Islet of Langerhans (tissue), 1 donor: ENCODE measurements at regions not wholly inside any gene's neighbourhood (a gene's known extent, or its start where the extent isn't known, plus 50 kb on each side); places are given as distances from the start of the nearest gene placed in this dataset.

Experiments
- FAIRE-seq: peaks from one replicate; lab custom pipeline; 2011; peaks lifted over from hg19 to GRCh38; lab: Jason Lieb, UNC

DNA sequence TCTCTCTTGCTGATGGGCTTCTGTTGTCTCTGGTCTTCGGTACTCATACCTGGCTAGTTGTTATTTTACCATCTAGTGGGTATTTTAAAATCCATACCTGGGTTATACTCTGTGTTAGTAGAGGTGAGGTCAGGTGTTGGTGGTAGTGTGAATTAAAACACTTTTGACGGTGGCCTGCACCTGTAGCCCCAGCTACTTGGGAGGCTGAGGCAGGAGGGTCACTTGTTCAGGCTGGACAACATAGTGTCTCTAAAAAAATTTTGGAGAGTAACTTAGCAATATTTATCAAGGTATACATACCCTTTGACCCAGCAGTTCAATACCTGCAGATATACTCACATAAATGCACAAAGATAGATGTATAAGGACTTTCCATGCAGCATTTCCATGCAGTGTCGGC lies 55.4 kb downstream of the GSX1 start:
- no peak for FAIRE-seq

DNA sequence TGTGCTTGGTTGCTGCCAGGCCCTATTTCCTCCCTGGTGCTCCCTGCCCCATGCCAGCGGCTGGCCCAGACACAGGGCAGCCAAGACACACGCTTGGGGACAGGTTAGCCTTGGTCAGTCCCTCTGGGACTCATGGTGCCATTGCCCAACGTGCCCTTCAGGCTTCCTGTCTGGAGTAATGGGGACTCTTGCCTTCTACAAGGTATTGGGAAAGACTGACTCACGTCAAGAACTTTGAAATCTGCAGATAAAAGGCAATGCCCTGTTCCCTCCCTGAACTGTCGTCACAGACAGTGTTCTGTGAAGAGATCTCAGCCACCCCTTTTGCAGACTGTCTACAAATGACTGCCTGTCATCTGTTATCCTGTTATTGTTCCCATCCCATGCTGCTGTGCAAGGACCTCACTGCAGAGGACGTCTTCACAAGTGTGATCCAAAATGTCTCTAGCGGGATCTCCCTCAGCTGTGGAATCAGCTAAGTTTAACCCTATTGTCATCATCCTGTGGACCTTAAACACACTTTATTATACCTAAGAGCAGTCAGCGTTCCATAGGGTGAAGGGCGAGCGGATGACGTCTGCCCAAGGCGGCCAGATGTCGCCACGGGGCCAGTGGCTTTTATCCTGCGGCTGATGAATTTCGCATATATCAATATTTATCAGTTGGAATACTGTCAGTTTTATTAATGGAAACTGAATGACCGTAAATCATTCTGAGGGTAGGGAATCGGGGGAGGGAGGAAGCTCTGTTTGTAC lies 59.0 kb downstream of the GSX1 start:
- peak; percentile 69 for FAIRE-seq

DNA sequence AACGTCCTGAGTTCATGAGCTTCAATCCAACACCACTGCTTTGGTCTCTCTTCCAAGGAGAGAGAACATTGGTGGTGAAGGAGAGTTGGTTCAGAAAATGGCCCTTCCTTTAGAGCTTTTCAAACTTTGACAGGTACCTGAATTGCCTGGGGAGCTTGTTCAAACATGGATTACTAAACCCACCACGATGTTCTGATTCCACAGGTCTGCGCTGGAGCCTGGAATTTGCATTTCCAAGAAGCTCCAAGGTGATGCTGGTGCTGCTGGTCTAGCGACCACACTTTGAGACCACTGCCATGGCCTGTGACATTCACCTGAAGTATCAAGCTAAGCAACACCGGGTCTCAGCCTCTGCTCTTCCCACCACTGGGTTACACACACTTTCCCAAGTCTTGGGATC lies 60.2 kb downstream of the GSX1 start:
- FAIRE-seq = no peak

DNA sequence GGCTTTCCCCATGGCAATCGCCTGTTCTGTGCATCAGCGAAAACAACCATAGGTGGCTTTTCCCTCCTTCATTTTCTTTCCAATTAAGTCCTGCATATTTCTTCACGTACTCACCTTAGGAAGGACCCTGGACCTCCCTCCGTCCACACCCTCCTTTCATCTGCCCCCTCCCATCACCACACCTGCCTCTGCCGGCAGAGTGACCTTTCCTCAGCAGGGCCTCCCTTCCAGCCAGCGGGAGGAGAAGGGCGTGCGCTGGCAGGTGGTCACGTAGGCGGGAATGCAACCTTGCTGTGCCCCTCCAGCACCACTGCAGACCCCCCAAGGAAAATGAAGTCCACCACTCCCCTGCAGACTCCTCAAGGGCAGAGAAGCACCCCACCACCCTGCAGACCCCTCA lies 61.1 kb downstream of the GSX1 start:
- no peak for FAIRE-seq

DNA sequence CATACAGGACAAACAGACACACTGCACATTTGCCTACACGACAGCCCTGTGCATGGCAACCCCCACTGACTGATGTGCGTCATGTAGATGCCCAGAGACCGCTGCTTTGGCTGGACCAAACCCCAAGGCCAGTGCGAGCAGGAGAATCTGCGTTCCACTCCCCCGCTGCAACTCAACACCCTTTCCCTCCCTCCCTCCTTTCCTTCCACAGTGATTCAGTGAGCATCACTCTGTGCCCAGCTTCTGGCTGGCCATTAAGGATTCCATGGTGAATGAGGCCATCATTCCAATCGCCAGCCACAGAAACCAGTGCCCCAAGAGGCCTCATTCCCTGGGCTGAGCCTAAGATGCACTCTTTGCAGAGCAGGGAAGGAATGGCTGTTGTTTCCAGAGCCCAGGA lies 61.6 kb downstream of the GSX1 start:
- FAIRE-seq = no peak

DNA sequence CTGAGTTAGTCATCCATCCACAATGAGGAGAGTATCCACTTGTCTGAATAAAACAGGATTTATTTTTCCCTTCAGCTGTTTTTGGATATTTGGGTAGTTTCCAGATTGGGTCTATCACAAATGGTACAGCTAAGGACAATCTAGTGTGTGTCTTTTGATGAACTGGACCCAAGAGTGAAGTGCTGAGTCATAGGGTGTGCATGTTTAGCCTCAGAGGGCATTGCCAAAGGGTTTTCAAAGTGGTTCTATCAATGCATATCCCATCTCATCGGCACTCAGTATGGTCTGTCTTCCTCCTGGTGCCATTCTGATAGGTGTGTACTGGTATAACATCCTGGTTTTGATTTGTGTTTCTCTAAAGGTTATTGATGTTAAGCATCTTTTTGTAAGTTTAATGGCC lies 62.3 kb downstream of the GSX1 start:
- no peak for FAIRE-seq

DNA sequence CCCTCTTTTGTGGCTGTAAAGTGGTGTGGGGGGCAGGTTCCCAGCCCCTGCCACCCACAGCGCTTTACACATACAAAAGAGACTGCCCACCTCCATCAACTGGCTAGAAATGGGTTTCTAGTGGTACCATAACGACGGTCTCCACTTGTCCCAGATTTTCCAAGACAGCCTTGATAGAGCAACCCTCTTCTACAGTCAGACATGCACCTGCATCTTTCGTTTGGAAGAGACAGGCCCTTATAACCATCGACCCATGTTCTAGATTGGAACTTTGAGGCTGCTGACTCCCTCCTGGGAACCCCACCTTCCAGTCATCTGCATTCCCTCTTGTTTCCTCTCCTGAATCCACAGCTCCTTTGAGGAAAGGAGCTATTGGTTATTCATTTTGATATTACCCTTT lies 63.1 kb downstream of the GSX1 start:
- FAIRE-seq = no peak

DNA sequence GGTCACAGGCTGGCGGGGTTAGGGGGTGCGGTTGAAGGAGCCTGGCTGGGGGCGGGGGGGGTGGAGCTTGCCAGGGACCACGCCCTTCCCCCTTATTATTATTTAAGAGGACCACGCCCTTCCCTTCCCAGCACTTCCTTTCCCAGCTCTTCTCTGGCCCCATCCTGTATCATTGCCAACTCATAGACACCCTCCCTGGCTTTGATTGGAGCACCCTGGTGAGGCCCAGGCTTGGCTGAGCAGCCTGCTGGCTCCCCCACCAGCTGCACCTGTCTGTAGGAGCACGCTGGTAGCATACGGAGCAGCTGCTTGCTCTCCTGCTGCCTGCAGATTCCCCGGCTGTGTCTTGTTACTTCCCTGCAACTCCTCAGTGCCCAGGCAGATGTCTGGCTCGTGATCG lies 62.5 kb upstream of the PDX1 start:
- no peak for FAIRE-seq

DNA sequence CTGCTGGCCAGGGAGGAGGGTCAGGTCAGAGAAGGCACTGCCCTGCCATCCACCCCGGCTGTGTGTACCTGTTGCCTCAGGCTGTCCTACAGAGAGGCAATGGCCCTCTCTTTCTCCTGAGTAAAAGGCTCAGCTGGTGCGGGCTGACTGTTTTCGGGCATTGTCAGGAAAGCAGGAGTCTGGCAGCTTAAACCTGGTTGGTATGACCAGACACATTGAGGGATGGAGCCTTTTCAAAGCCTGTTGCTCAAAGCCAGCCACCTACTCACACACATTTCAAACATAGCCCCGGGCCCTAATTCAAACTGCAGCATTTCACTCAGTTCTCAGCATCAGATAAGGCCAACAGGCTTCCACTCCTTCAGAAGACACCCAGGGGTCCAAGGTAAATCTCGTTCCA lies 61.8 kb upstream of the PDX1 start:
- FAIRE-seq = no peak

DNA sequence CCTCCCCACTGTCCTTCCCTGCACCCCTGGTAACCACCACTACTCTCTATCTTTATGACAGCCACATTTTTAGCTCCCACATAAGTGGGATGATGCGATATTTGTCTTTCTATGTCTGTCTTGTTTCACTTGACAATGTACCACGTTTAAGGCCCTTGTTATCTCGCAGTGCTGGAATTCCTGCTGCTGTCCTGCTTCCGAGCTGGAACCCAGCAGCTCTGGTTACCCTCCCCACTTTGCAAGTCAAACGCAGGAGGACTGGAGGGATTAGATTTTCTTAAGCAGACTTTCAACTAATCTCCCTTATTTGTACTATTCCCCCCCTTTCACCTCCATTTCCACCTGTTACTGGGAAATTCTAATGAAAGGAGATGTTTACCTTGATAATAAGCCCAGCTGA lies 59.1 kb upstream of the PDX1 start:
- no peak for FAIRE-seq

DNA sequence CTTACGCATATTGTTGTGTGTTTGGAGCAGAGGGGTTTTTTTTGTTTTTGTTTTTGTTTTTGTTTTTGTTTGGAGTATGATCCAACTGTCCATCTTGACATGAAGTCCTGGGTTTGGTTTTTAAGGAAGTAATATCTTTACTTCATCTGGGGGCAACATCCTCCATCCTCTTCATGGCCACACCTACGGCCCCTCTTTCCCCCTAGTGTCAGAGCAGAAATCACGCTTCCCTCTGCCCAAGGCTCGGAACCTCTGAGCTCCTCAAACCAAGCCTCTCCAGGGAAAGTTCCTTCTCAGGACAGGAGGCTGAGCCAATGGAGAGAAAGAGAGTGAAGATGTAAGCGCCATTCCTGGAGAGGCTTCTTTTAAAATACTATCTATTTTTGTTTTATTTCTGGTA lies 58.6 kb upstream of the PDX1 start:
- no peak for FAIRE-seq

DNA sequence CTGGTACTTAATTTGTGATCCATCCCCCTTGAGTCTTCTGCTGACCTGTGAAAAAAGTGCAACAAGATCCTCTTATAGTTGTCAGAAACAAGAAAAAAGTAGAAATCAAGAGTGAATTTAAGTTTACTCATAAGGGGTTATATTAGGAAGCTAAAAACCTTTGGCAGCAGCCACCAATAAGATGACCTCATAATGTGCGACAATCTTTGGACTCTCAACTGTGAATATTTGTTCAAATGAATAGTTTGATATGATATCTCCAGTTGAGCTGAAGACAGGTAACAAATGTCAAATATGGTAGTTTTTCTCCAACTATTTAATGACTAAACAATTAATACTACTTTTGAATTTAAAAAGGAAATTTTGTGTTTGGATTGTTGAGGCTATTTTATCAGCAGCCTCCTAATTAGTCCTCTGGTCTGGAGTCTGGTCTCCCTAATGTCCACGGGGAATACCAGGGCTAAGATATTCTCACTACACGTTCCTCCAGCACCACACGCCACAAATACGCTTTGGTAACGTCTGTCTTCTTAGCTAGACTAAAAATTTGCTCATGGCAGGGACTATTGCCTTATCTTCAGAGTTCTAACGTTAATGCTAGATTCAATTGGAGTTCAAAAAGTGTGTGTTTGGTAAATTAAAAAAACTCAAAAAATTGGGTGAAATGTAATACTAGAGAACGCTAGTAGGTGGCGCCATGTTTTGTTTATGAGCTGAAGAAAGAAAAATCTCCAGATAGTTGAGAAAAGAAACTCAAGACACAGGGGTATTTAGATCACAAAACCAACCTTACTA lies 51.0 kb upstream of the PDX1 start:
- peak; percentile 99 for FAIRE-seq

DNA sequence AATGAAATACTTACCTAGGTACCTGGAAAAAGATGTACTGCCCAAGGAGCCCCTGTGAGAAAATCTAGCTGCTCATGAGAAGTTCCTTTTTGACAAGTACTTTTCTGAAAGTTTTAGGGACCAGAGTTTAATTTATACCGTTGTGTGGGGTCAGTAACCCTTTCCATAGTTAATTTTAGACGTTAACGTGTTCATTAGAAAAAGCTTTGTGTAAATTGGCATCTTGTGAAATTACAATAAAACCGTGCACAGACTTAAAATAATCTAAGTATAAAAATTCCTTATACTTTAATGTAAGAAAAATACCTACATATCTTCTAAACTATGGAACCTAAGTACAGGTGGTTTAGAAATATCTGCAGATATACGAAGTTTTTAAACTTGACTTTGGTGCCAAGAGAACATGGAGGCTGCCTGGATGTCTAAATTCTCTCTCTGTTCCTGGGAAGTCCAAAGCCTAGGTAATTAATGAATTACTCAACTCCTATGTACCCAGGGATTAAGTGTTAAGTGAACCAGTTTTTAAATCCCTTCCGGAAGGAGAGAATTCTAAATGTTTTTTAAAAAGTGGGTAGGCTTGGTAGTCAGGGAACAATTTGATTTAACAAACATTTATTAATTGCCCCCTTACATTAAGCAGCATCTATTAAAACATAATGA lies 50.2 kb upstream of the PDX1 start:
- FAIRE-seq = peak; percentile 21
